PC-9 (cell line): ENCODE measurements at regions not wholly inside any gene's neighbourhood (a gene's known extent, or its start where the extent isn't known, plus 50 kb on each side); places are given as distances from the start of the nearest gene placed in this dataset.
A peak's percentile ranks its signal among the peaks of the same experiment; 100 is the strongest.

ENCODE experiments used
- BruUV-seq: library from RNA; stranded (reverse); fragments of 400-500 nt; replicated peaks from 2 replicates; lab custom pipeline; 2021; lab: Mats Ljungman, UMichigan
- CTCF ChIA-PET: fragments of 300-600 bp; sonication (Branson Sonifier 250); formaldehyde crosslinking; loops from one replicate; lab custom pipeline; 2022; ENCODE audit warnings: antibody characterized with exemption; lab: Charles Lee
- POLR2A ChIA-PET: fragments of 300-600 bp; sonication (Branson Sonifier 250); formaldehyde crosslinking; loops from one replicate; lab custom pipeline; 2022; ENCODE audit warnings: antibody characterized with exemption; ENCODE audit not compliant: unreplicated experiment; lab: Charles Lee
- DNase-seq, 2 experiments: peaks; one replicate each; pipeline versions ENCODE4 v3.0.0 to v3.0.0-alpha.2; 2015 to 2022; ENCODE audit warnings: mixed read lengths in 1 of 2
- H2AFZ ChIP-seq: fragments of 200-600 bp; sonication (generic); 2 replicates; pipeline ENCODE4 v1.8.1; 2017; ENCODE audit warnings: antibody characterized with exemption
- H3F3A ChIP-seq: fragments of 200-600 bp; sonication (generic); 2 replicates; pipeline ENCODE4 v1.8.1; 2017; ENCODE audit warnings: antibody characterized with exemption, mild to moderate bottlenecking, low read depth; ENCODE audit not compliant: insufficient read depth
- H3K27ac ChIP-seq: fragments of 200-600 bp; sonication (generic); 2 replicates; pipeline ENCODE4 v1.6.1; 2016; ENCODE audit warnings: mixed run types
- H3K27me3 ChIP-seq: fragments of 200-600 bp; sonication (generic); 2 replicates; pipeline ENCODE4 v1.6.1; 2016; ENCODE audit warnings: low read depth, mixed run types; ENCODE audit not compliant: insufficient read depth
- H3K36me3 ChIP-seq: fragments of 200-600 bp; sonication (generic); 2 replicates; pipeline ENCODE4 v1.6.1; 2016; ENCODE audit warnings: low read depth, mixed run types
- H3K4me1 ChIP-seq: fragments of 200-600 bp; sonication (generic); replicated peaks from 2 replicates; pipeline ENCODE4 v1.6.1; 2016; ENCODE audit warnings: mixed run types; ENCODE audit not compliant: insufficient read depth
- H3K4me2 ChIP-seq: fragments of 200-600 bp; sonication (generic); 2 replicates; pipeline ENCODE4 v1.6.1; 2017; ENCODE audit warnings: mixed run types
- H3K4me3 ChIP-seq: fragments of 200-600 bp; sonication (generic); 2 replicates; pipeline ENCODE4 v1.6.1; 2016; ENCODE audit warnings: mixed run types
- H3K79me2 ChIP-seq: fragments of 200-600 bp; sonication (generic); 2 replicates; pipeline ENCODE4 v1.6.1; 2017; ENCODE audit warnings: low read depth, mixed run types
- H3K9me2 ChIP-seq: fragments of 200-600 bp; sonication (generic); 2 replicates; pipeline ENCODE4 v1.8.1; 2017; ENCODE audit warnings: mild to moderate bottlenecking; ENCODE audit not compliant: insufficient read depth
- H3K9me3 ChIP-seq: fragments of 200-600 bp; sonication (generic); 2 replicates; pipeline ENCODE4 v1.8.1; 2016; ENCODE audit warnings: low read depth; ENCODE audit not compliant: insufficient read depth
- H4K20me1 ChIP-seq: fragments of 200-600 bp; sonication (generic); 2 replicates; pipeline ENCODE4 v1.8.1; 2017; ENCODE audit not compliant: insufficient read depth
- CTCF ChIP-seq: fragments of 200-600 bp; sonication (generic); conservative IDR thresholded peaks from 2 replicates; pipeline ENCODE4 v1.6.1; 2017; ENCODE audit warnings: mixed run types, antibody characterized with exemption, mild to moderate bottlenecking, moderate library complexity
- EZH2 ChIP-seq: fragments of 200-600 bp; sonication (generic); IDR thresholded peaks from 2 replicates; pipeline ENCODE4 v1.8.0; 2017; ENCODE audit warnings: antibody characterized with exemption, low read depth
- intact Hi-C: fragments of 100-400 bp; cut with micrococcal nuclease; formaldehyde crosslinking; loops from one replicate; pipeline ENCODE4 v1.10.0; 2022; ENCODE audit not compliant: unreplicated experiment

DNA sequence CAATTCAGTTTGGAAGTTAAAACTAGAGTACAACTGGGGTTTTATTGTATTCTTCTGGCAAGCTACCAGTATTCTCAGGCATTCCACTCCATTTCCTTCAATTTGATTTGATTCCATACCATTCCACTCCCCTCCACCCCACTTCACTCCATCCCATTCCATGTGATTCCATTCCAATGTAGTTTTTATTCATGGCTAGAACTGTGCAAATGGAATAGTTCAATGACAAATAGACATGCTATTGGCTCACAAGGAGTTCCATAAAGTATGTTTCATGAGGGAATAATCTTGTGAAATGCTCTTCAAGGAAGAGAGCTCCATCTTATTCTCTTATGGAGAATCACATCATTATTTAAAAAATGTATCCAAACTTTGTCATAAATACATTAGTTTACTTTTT is 285.0 kb upstream of the BMP2 start:
- POLR2A ChIA-PET: no interaction called here
- CTCF ChIA-PET: no interaction called here

DNA sequence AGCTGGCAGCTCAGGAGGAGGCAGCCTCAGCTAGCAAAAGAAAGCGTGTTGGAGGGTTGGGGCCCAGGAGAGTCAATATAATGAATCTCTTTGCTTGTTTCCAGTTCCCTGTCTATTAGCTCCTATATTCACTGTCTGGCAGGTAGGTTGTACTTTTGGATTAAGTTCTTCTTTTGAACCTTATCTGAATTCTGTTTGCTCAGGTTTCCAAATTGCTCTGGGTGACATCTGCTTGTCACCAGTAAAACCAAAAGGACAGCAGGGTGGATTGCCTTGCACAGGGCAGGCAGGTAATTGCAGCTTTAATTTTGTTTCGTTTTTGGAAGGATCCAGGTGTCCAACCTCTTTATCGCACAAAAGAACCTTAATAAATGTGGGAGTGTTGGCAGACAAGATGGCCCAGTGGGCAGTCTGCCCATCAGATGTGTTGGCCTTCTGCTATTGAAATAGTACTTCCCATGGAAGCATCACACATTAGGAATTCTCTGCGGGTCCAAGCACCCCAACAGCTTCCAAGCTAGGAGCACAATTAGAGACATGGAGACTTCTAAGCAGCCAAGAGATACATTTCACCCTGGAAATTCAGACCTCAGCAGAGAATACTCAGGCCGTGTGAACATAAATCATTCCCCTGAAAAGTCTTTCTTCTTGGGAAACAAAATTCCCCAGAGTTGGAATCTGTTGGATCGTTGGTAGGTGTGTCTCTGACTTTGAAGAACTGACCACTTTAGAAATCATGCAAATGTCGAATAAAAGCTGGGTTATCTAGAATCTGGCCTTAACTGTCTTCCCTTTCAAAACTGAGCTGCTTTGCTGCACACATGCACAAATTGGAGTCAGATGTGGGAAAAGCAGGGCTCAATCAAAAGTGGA is 286.9 kb upstream of the BMP2 start:
- H3K9me3 ChIP-seq: no peaks in the 10 kb centered on the region
- ChIA-PET CTCF (no interaction called here), POLR2A (no interaction called here)
- no peaks in the 10 kb centered on the region for H3F3A ChIP-seq
- no peak overlapping the region for H3K4me2 ChIP-seq
- H3K4me3 ChIP-seq: no peak overlapping the region
- no peak for DNase-seq
- no peaks in the 10 kb centered on the region for H3K79me2 ChIP-seq
- no peak overlapping the region for H3K27ac ChIP-seq
- no peak overlapping the region for H2AFZ ChIP-seq
- BruUV-seq: no TSS peak
- no peaks in the 10 kb centered on the region for H3K36me3 ChIP-seq
- H3K9me2 ChIP-seq: no peaks in the 10 kb centered on the region
- intact Hi-C loops: no loop called here
- no peak for TF ChIP-seq CTCF
- no peak for TF ChIP-seq EZH2
- no peaks in the 10 kb centered on the region for H3K4me1 ChIP-seq
- H4K20me1 ChIP-seq: no peaks in the 10 kb centered on the region
- H3K27me3 ChIP-seq: no peaks in the 10 kb centered on the region

More for the DNA sequence above, 285.0 kb upstream of the BMP2 start:
- Histone ChIP-seq H3K36me3 (no peaks in the 10 kb centered on the region), H3K27me3 (no peaks in the 10 kb centered on the region), H4K20me1 (no peaks in the 10 kb centered on the region), H3K4me3 (no peak overlapping the region), H3K79me2 (no peaks in the 10 kb centered on the region), H3K9me2 (no peaks in the 10 kb centered on the region), H3K27ac (no peak overlapping the region), H2AFZ (no peak overlapping the region), H3F3A (no peaks in the 10 kb centered on the region), H3K4me2 (no peak overlapping the region), H3K9me3 (no peaks in the 10 kb centered on the region), H3K4me1 (no peaks in the 10 kb centered on the region)
- intact Hi-C loops: no loop called here
- DNase-seq: no peak
- TF ChIP-seq CTCF: no peak
- no peak for TF ChIP-seq EZH2
- BruUV-seq: no TSS peak

GRCh38 chr20:6473197-6473596 is 294.3 kb upstream of the BMP2 start:
- no peaks in the 10 kb centered on the region for H3K79me2 ChIP-seq
- no peak overlapping the region for H3K4me2 ChIP-seq
- H4K20me1 ChIP-seq: no peaks in the 10 kb centered on the region
- ChIA-PET POLR2A (no interaction called here), CTCF (no interaction called here)
- TF ChIP-seq EZH2: no peak
- TF ChIP-seq CTCF: no peak
- no peaks in the 10 kb centered on the region for H3K9me2 ChIP-seq
- no TSS peak for BruUV-seq
- H3K36me3 ChIP-seq: no peaks in the 10 kb centered on the region
- no peak overlapping the region for H3K4me3 ChIP-seq
- H2AFZ ChIP-seq: no peak overlapping the region
- H3K27ac ChIP-seq: no peak overlapping the region
- no peaks in the 10 kb centered on the region for H3K9me3 ChIP-seq
- no peaks in the 10 kb centered on the region for H3K4me1 ChIP-seq
- no peaks in the 10 kb centered on the region for H3K27me3 ChIP-seq
- intact Hi-C loops: no loop called here
- DNase-seq: peak in 1 of 2 experiments; percentile 42
- no peaks in the 10 kb centered on the region for H3F3A ChIP-seq
